Body of pancreas (tissue), 4 donors: ENCODE measurements at regions not wholly inside any gene's neighbourhood (a gene's known extent, or its start where the extent isn't known, plus 50 kb on each side); places are given as distances from the start of the nearest gene placed in this dataset.

ENCODE experiments used
- ATAC-seq: fragments of 150-250 bp; one replicate; pipeline ENCODE4 v1.9.1; 2016
- DNase-seq, 4 donors: peaks; one replicate each; pipeline ENCODE4 v3.0.0-alpha.2; 2019
- H3K27ac ChIP-seq, 4 donors: fragments of 200-600 bp; sonication (generic); 1 replicate in 3 of 4; 2 replicates in 1 of 4; pipeline versions ENCODE4 v1.5.1 to v1.6.1; 2016 to 2019; ENCODE audit warnings: mild to moderate bottlenecking in 1 of 4, mixed read lengths in 1 of 4, moderate library complexity in 1 of 4
- H3K27me3 ChIP-seq, 2 donors: fragments of 200-600 bp; sonication (generic); one replicate each; pipeline ENCODE4 v1.6.0; 2016; ENCODE audit warnings: mild to moderate bottlenecking in 1 of 2
- H3K36me3 ChIP-seq, 2 donors: fragments of 200-600 bp; sonication (generic); replicated peaks in 1 of 2; 2 replicates each; pipeline ENCODE4 v1.5.1; 2016; ENCODE audit warnings: low read depth in 2 of 2; ENCODE audit not compliant: insufficient read depth in 1 of 2
- H3K4me1 ChIP-seq: fragments of 200-600 bp; sonication (generic); one replicate; pipeline ENCODE4 v1.6.0; 2016
- H3K4me3 ChIP-seq, 2 donors: fragments of 200-600 bp; sonication (generic); 1 replicate in 1 of 2; 2 replicates in 1 of 2; pipeline ENCODE4 v1.5.1; 2016 to 2019
- H3K9me3 ChIP-seq, 3 donors: fragments of 200-600 bp; sonication (generic); 1 replicate in 2 of 3; 2 replicates in 1 of 3; pipeline ENCODE4 v1.5.1; 2016
- CTCF ChIP-seq, 7 experiments: fragments of 450-650 bp in 4 of 7; fragments of 200-600 bp in 3 of 7; sonication (generic) in 3 of 7; IDR thresholded peaks; one replicate each; pipeline ENCODE4 v1.5.1; 2016 to 2019; ENCODE audit warnings: antibody characterized with exemption in 7 of 7
- POLR2A ChIP-seq, 3 donors: fragments of 450-650 bp; IDR thresholded peaks; one replicate each; pipeline ENCODE4 v1.6.1; 2016; ENCODE audit warnings: antibody characterized with exemption in 3 of 3, mild to moderate bottlenecking in 2 of 3
- WGBS, 2 donors: methylation state at CpG; one replicate each; pipeline ENCODE4 v1.1.5; 2017; 5-methylcytosine and 5-hydroxymethylcytosine counted together
- intact Hi-C: fragments of 100-400 bp; cut with DNase I; formaldehyde crosslinking; loops from one replicate; pipeline ENCODE4 v1.15.1; 2023

GRCh38 chr2:103103678-103104077, 341.8 kb downstream of the TMEM182 start:
- no peak for TF ChIP-seq CTCF (IDR thresholded peaks at IDR 0.05)
- no peak for TF ChIP-seq POLR2A (IDR thresholded peaks at IDR 0.05)
- H3K36me3 ChIP-seq: no peaks in the 10 kb centered on the region
- H3K9me3 ChIP-seq: no peaks in the 10 kb centered on the region
- 28 to 41% methylated on average over 1 of the region's 1 CpG for WGBS, 2 donors
- H3K27ac ChIP-seq: no peak overlapping the region
- no peak overlapping the region for H3K4me3 ChIP-seq
- H3K27me3 ChIP-seq: no peaks in the 10 kb centered on the region
- intact Hi-C loops: no loop called here
- H3K4me1 ChIP-seq: no peaks in the 10 kb centered on the region
- DNase-seq (no peak), ATAC-seq (no peak)

- TF ChIP-seq CTCF (IDR thresholded peaks at IDR 0.05): no peak
- no peak for TF ChIP-seq POLR2A (IDR thresholded peaks at IDR 0.05)
- H3K4me1 ChIP-seq: no peaks in the 10 kb centered on the region
- H3K36me3 ChIP-seq: no peaks in the 10 kb centered on the region
- H3K9me3 ChIP-seq: no peaks in the 10 kb centered on the region
- ATAC-seq: no peak
- intact Hi-C loops: no loop called here
- H3K27ac ChIP-seq: no peak overlapping the region
- no peak overlapping the region for H3K4me3 ChIP-seq
- no peaks in the 10 kb centered on the region for H3K27me3 ChIP-seq
- no peak for DNase-seq
Observed at GRCh38 chr2:103119352-103119751, 357.5 kb downstream of the TMEM182 start.

GRCh38 chr2:103121106-103121505, 359.3 kb downstream of the TMEM182 start:
- H3K9me3 ChIP-seq: no peaks in the 10 kb centered on the region
- ATAC-seq: no peak
- no peak for DNase-seq
- TF ChIP-seq CTCF (IDR thresholded peaks at IDR 0.05): no peak
- no peak for TF ChIP-seq POLR2A (IDR thresholded peaks at IDR 0.05)
- 75 to 76% methylated on average over 1 of the region's 1 CpG for WGBS, 2 donors
- H3K36me3 ChIP-seq: no peaks in the 10 kb centered on the region
- no peak overlapping the region for H3K27ac ChIP-seq
- H3K4me1 ChIP-seq: no peaks in the 10 kb centered on the region
- H3K27me3 ChIP-seq: no peaks in the 10 kb centered on the region
- intact Hi-C loops: no loop called here
- no peak overlapping the region for H3K4me3 ChIP-seq

GRCh38 chr2:103123516-103123915, 361.7 kb downstream of the TMEM182 start:
- no peak overlapping the region for H3K27ac ChIP-seq
- DNase-seq: no peak
- intact Hi-C loops: no loop called here
- WGBS, 2 donors: 49 to 61% methylated on average over 2 of the region's 2 CpGs
- no peaks in the 10 kb centered on the region for H3K9me3 ChIP-seq
- H3K36me3 ChIP-seq: no peaks in the 10 kb centered on the region
- no peak overlapping the region for H3K4me3 ChIP-seq
- H3K4me1 ChIP-seq: no peaks in the 10 kb centered on the region
- TF ChIP-seq CTCF (IDR thresholded peaks at IDR 0.05): no peak
- no peak for TF ChIP-seq POLR2A (IDR thresholded peaks at IDR 0.05)
- H3K27me3 ChIP-seq: no peaks in the 10 kb centered on the region
- no peak for ATAC-seq

GRCh38 chr2:103130857-103131256, 369.0 kb downstream of the TMEM182 start:
- no peaks in the 10 kb centered on the region for H3K27me3 ChIP-seq
- no peaks in the 10 kb centered on the region for H3K4me1 ChIP-seq
- no peaks in the 10 kb centered on the region for H3K9me3 ChIP-seq
- no peaks in the 10 kb centered on the region for H3K36me3 ChIP-seq
- intact Hi-C loops: no loop called here
- no peak overlapping the region for H3K4me3 ChIP-seq
- 65 to 86% methylated on average over 1 of the region's 1 CpG for WGBS, 2 donors
- no peak overlapping the region for H3K27ac ChIP-seq
- no peak for ATAC-seq
- no peak for TF ChIP-seq POLR2A (IDR thresholded peaks at IDR 0.05)
- no peak for TF ChIP-seq CTCF (IDR thresholded peaks at IDR 0.05)
- no peak for DNase-seq
